Astrocyte (in vitro differentiated cells and primary cell): ENCODE measurements at regions not wholly inside any gene's neighbourhood (a gene's known extent, or its start where the extent isn't known, plus 50 kb on each side); places are given as distances from the start of the nearest gene placed in this dataset.

Experiments
- DNase-seq: peaks from one replicate; pipeline ENCODE4 v3.0.0-alpha.2; 2010; ENCODE audit warnings: low read depth
- FAIRE-seq: peaks from 2 replicates; lab custom pipeline; 2011; peaks lifted over from hg19 to GRCh38; lab: Jason Lieb, UNC
- H2AFZ ChIP-seq: 2 replicates; pipeline ENCODE4 v1.6.0; 2012; ENCODE audit warnings: low read depth, low read length, inconsistent platforms
- H3K27ac ChIP-seq: 2 replicates; pipeline ENCODE4 v1.5.1; 2011; ENCODE audit warnings: low read depth, low read length, inconsistent platforms
- H3K27me3 ChIP-seq: 2 replicates; pipeline ENCODE4 v1.6.0; 2011; ENCODE audit warnings: low read length, inconsistent platforms; ENCODE audit not compliant: insufficient read depth
- H3K36me3 ChIP-seq: 2 replicates; pipeline ENCODE4 v1.5.1; 2011; ENCODE audit warnings: low read length, inconsistent platforms; ENCODE audit not compliant: insufficient read depth
- H3K4me1 ChIP-seq: 2 replicates; pipeline ENCODE4 v1.5.1; 2011; ENCODE audit warnings: low read length, inconsistent platforms; ENCODE audit not compliant: insufficient read depth
- H3K4me2 ChIP-seq: 2 replicates; pipeline ENCODE4 v1.6.0; 2012; ENCODE audit warnings: low read length, inconsistent platforms
- H3K4me3 ChIP-seq: 2 replicates; pipeline ENCODE4 v1.5.1; 2011; ENCODE audit warnings: low read depth, mild to moderate bottlenecking, low read length, inconsistent platforms; ENCODE audit not compliant: insufficient read depth
- H3K79me2 ChIP-seq: 2 replicates; pipeline ENCODE4 v1.6.0; 2012; ENCODE audit warnings: mild to moderate bottlenecking, low read length, inconsistent platforms; ENCODE audit not compliant: insufficient read depth
- H3K9ac ChIP-seq: 2 replicates; pipeline ENCODE4 v1.6.0; 2012; ENCODE audit warnings: mild to moderate bottlenecking, low read length, inconsistent platforms
- H3K9me3 ChIP-seq: 2 replicates; pipeline ENCODE4 v1.5.1; 2012; ENCODE audit warnings: low read depth, mild to moderate bottlenecking, low read length, inconsistent platforms; ENCODE audit not compliant: insufficient read depth
- H4K20me1 ChIP-seq: 2 replicates; pipeline ENCODE4 v1.6.0; 2012; ENCODE audit warnings: low read length, inconsistent platforms; ENCODE audit not compliant: insufficient read depth
- H3K27ac Mint-ChIP-seq: one replicate; pipeline ENCODE4 v1.8.0; 2021; ENCODE audit warnings: mild to moderate bottlenecking, mixed read lengths; ENCODE audit not compliant: unreplicated experiment
- H3K27me3 Mint-ChIP-seq: one replicate; pipeline ENCODE4 v1.8.0; 2021; ENCODE audit warnings: low read depth, mixed read lengths; ENCODE audit not compliant: unreplicated experiment
- H3K36me3 Mint-ChIP-seq: one replicate; pipeline ENCODE4 v1.8.0; 2021; ENCODE audit warnings: low read depth, mixed read lengths; ENCODE audit not compliant: unreplicated experiment
- H3K4me1 Mint-ChIP-seq: one replicate; pipeline ENCODE4 v1.8.0; 2021; ENCODE audit warnings: low read depth, mixed read lengths; ENCODE audit not compliant: unreplicated experiment
- H3K4me3 Mint-ChIP-seq: one replicate; pipeline ENCODE4 v1.8.0; 2021; ENCODE audit warnings: mild to moderate bottlenecking, moderate library complexity, mixed read lengths; ENCODE audit not compliant: unreplicated experiment
- H3K9me3 Mint-ChIP-seq: one replicate; pipeline ENCODE4 v1.8.0; 2021; ENCODE audit warnings: mild to moderate bottlenecking, mixed read lengths; ENCODE audit not compliant: unreplicated experiment
- CTCF ChIP-seq: IDR thresholded peaks from 2 replicates; pipeline ENCODE4 v1.5.1; 2011; ENCODE audit warnings: low read depth, mild to moderate bottlenecking, inconsistent platforms, low read length, moderate library complexity; ENCODE audit not compliant: insufficient read depth
- EZH2 ChIP-seq: IDR thresholded peaks from 2 replicates; pipeline ENCODE4 v1.6.1; 2012; ENCODE audit warnings: mild to moderate bottlenecking, low read length, inconsistent platforms; ENCODE audit not compliant: insufficient read depth

- Histone ChIP-seq H3K4me2 (no peak overlapping the region), H4K20me1 (no peaks in the 10 kb centered on the region), H3K79me2 (no peaks in the 10 kb centered on the region), H3K9ac (no peak overlapping the region), H3K4me1 (no peaks in the 10 kb centered on the region), H3K27ac (no peak overlapping the region), H3K4me3 (no peak overlapping the region), H2AFZ (no peak overlapping the region), H3K36me3 (no peaks in the 10 kb centered on the region), H3K27me3 (no peaks in the 10 kb centered on the region), H3K9me3 (no peaks in the 10 kb centered on the region)
- Mint-ChIP-seq H3K27ac (no peak overlapping the region), H3K4me1 (peaks cover 7% of the 10 kb centered on the region), H3K4me3 (no peak overlapping the region), H3K27me3 (peaks cover 19% of the 10 kb centered on the region), H3K9me3 (no peaks in the 10 kb centered on the region), H3K36me3 (peaks cover 1% of the 10 kb centered on the region)
- TF ChIP-seq EZH2 (no peak), CTCF (no peak)
- FAIRE-seq (no peak), DNase-seq (no peak)
These were observed 231.7 kb upstream of the HS6ST1 start for GRCh38 chr2:128550389-128550788.

- Histone ChIP-seq H3K36me3 (no peaks in the 10 kb centered on the region), H3K27me3 (no peaks in the 10 kb centered on the region), H4K20me1 (no peaks in the 10 kb centered on the region), H3K4me2 (no peak overlapping the region), H3K79me2 (no peaks in the 10 kb centered on the region), H3K9me3 (no peaks in the 10 kb centered on the region), H3K4me3 (no peak overlapping the region), H3K27ac (no peak overlapping the region), H3K4me1 (no peaks in the 10 kb centered on the region), H2AFZ (no peak overlapping the region), H3K9ac (no peak overlapping the region)
- Mint-ChIP-seq H3K9me3 (peaks cover 2% of the 10 kb centered on the region), H3K27ac (no peak overlapping the region), H3K4me3 (no peak overlapping the region), H3K4me1 (peaks cover 7% of the 10 kb centered on the region), H3K27me3 (peaks cover 22% of the 10 kb centered on the region), H3K36me3 (peaks cover 1% of the 10 kb centered on the region)
- TF ChIP-seq EZH2 (no peak), CTCF (no peak)
- DNase-seq (no peak), FAIRE-seq (no peak)
These were observed 232.2 kb upstream of the HS6ST1 start for GRCh38 chr2:128550801-128551416.

GRCh38 chr2:128551435-128551834 is 232.8 kb upstream of the HS6ST1 start:
- Histone ChIP-seq H3K4me2 (no peak overlapping the region), H3K4me1 (no peaks in the 10 kb centered on the region), H3K27me3 (no peaks in the 10 kb centered on the region), H3K36me3 (no peaks in the 10 kb centered on the region), H4K20me1 (no peaks in the 10 kb centered on the region), H3K9me3 (no peaks in the 10 kb centered on the region), H3K4me3 (no peak overlapping the region), H3K79me2 (no peaks in the 10 kb centered on the region), H3K27ac (no peak overlapping the region), H3K9ac (no peak overlapping the region), H2AFZ (no peak overlapping the region)
- FAIRE-seq (no peak), DNase-seq (no peak)
- H3K9me3 Mint-ChIP-seq: peaks cover 3% of the 10 kb centered on the region
- H3K36me3 Mint-ChIP-seq: no peaks in the 10 kb centered on the region
- H3K4me3 Mint-ChIP-seq: no peak overlapping the region
- TF ChIP-seq EZH2: no peak
- TF ChIP-seq CTCF: no peak
- no peak overlapping the region for H3K27ac Mint-ChIP-seq
- peaks cover 7% of the 10 kb centered on the region for H3K4me1 Mint-ChIP-seq
- H3K27me3 Mint-ChIP-seq: peaks cover 23% of the 10 kb centered on the region
